ENCODE measurements at regions not wholly inside any gene's neighbourhood (a gene's known extent, or its start where the extent isn't known, plus 50 kb on each side); places are given as distances from the start of the nearest gene placed in this dataset.
A peak's percentile ranks its signal among the peaks of the same experiment; 100 is the strongest.

- TF ChIP-seq ZNF431 (CRISPR knock-in tag; IDR thresholded peaks at IDR 0.05; ENCODE audit: borderline replicate concordance, low read depth), result no peak
Observed at GRCh38 chr11:121936370-121936769, 179.6 kb downstream of the BLID start (continued).

- ATAC-seq (no peak), DNase-seq (ENCODE audit: low spot score) (no peak), FAIRE-seq (no peak)
- H3K9me3 ChIP-seq (ENCODE audit: low read length), result no peaks in the 10 kb centered on the region
- no peak overlapping the region for H3K9ac ChIP-seq (ENCODE audit: insufficient read depth, low read depth, low read length)
- intact Hi-C loops (cut with micrococcal nuclease; ENCODE audit: unreplicated experiment) (no loop called here), in situ Hi-C loops (cut with HindIII; ENCODE audit: extremely low pct_ligation_motif_present, low pct_unique_long_range_greater_than_20kb) (no loop called here)
- WGBS (ENCODE audit: low lambda C conversion rate), result 97% methylated on average over 2 of the region's 2 CpGs
- CTCF ChIA-PET (ENCODE audit: low intra/inter-chr PET ratio, low total read pairs), result no interaction called here
- POLR2A ChIA-PET, result no interaction called here
- H2AFZ ChIP-seq (ENCODE audit: low read length), result no peak overlapping the region
- H3K4me2 ChIP-seq (ENCODE audit: low read depth, low read length), result no peak overlapping the region
- TF ChIP-seq ZNF878 (CRISPR knock-in tag; IDR thresholded peaks at IDR 0.05) (no peak), CEBPB (IDR thresholded peaks at IDR 0.05; ENCODE audit: borderline replicate concordance, low read depth, low read length) (peak; percentile 61; the same call in 1 of the 2 replicates), MLX (CRISPR knock-in tag; IDR thresholded peaks at IDR 0.05) (no peak), RFX3 (CRISPR knock-in tag; IDR thresholded peaks at IDR 0.05) (no peak)
- H3K4me3 ChIP-seq (replicated peaks in 1 of 3; ENCODE audit: insufficient read depth in 1 of 3, low read depth in 2 of 3, low read length in 3 of 3), result no peak overlapping the region
- H3K4me1 ChIP-seq (ENCODE audit: insufficient read depth, low read length), result peaks cover 60% of the 10 kb centered on the region
- H3K27ac ChIP-seq (ENCODE audit: extremely low read length, insufficient read depth, low read length), result peak overlapping the region; percentile 94
- no peaks in the 10 kb centered on the region for H3K36me3 ChIP-seq (replicated peaks in 1 of 2; ENCODE audit: control insufficient read depth in 1 of 2, insufficient read depth in 2 of 2, low read length in 2 of 2)
- H3K79me2 ChIP-seq (ENCODE audit: insufficient read depth, low read length), result no peaks in the 10 kb centered on the region
- H4K20me1 ChIP-seq (ENCODE audit: insufficient read depth, low read length), result no peaks in the 10 kb centered on the region
- BruUV-seq (replicated peaks), result no TSS peak
- H3K27me3 ChIP-seq (ENCODE audit: control insufficient read depth in 1 of 2, insufficient read depth in 2 of 2, low read length in 2 of 2), result no peaks in the 10 kb centered on the region
Observed at GRCh38 chr11:121933694-121934093, 182.3 kb downstream of the BLID start.

- H3K27ac ChIP-seq (ENCODE audit: extremely low read length, insufficient read depth, low read length), result peak overlapping the region; percentile 94
- no peaks in the 10 kb centered on the region for H3K27me3 ChIP-seq (ENCODE audit: control insufficient read depth in 1 of 2, insufficient read depth in 2 of 2, low read length in 2 of 2)
- DNase-seq (ENCODE audit: low spot score) (no peak), ATAC-seq (no peak), FAIRE-seq (no peak)
- 98% methylated on average over 8 of the region's 8 CpGs for WGBS (ENCODE audit: low lambda C conversion rate)
- H4K20me1 ChIP-seq (ENCODE audit: insufficient read depth, low read length), result no peaks in the 10 kb centered on the region
- peaks cover 64% of the 10 kb centered on the region for H3K4me1 ChIP-seq (ENCODE audit: insufficient read depth, low read length)
- no peak overlapping the region for H2AFZ ChIP-seq (ENCODE audit: low read length)
- intact Hi-C loops (cut with micrococcal nuclease; ENCODE audit: unreplicated experiment), result no loop called here
- no peak overlapping the region for H3K4me3 ChIP-seq (replicated peaks in 1 of 3; ENCODE audit: insufficient read depth in 1 of 3, low read depth in 2 of 3, low read length in 3 of 3)
- in situ Hi-C loops (cut with HindIII; ENCODE audit: extremely low pct_ligation_motif_present, low pct_unique_long_range_greater_than_20kb), result no loop called here
- ChIA-PET POLR2A (no interaction called here), CTCF (ENCODE audit: low intra/inter-chr PET ratio, low total read pairs) (no interaction called here)
- no peak overlapping the region for H3K4me2 ChIP-seq (ENCODE audit: low read depth, low read length)
- no peaks in the 10 kb centered on the region for H3K9me3 ChIP-seq (ENCODE audit: low read length)
- H3K36me3 ChIP-seq (replicated peaks in 1 of 2; ENCODE audit: control insufficient read depth in 1 of 2, insufficient read depth in 2 of 2, low read length in 2 of 2), result no peaks in the 10 kb centered on the region
- no peak overlapping the region for H3K9ac ChIP-seq (ENCODE audit: insufficient read depth, low read depth, low read length)
- no TSS peak for BruUV-seq (replicated peaks)
- H3K79me2 ChIP-seq (ENCODE audit: insufficient read depth, low read length), result no peaks in the 10 kb centered on the region
- no peak for TF ChIP-seq ZNF768 (CRISPR knock-in tag; IDR thresholded peaks at IDR 0.05)
- TF ChIP-seq ZNF407 (CRISPR knock-in tag; IDR thresholded peaks at IDR 0.05; ENCODE audit: not compliant biosample characterization), result no peak
- no peak for TF ChIP-seq BHLHE40 (IDR thresholded peaks at IDR 0.05; ENCODE audit: low read length)
Observed at GRCh38 chr11:121933294-121933693, 182.7 kb downstream of the BLID start.

Data from HepG2 (cell line).